ENCODE measurements at regions not wholly inside any gene's neighbourhood (a gene's known extent, or its start where the extent isn't known, plus 50 kb on each side); places are given as distances from the start of the nearest gene placed in this dataset.
"Not testable (repeated sequence)": the region's sequence is repeated elsewhere in the genome, so short reads cannot be mapped to it uniquely, and the experiment has no call there.

GRCh38 chr16:65365732-65366715 is 244.2 kb upstream of the CDH11 start:
- no peak overlapping the region for H3K27ac ChIP-seq
- no peak overlapping the region for H3K4me3 ChIP-seq
- no peaks in the 10 kb centered on the region for H3K4me1 ChIP-seq
- no peak for TF ChIP-seq Cebpa-rat (IDR thresholded peaks at IDR 0.05)
- H3K27me3 ChIP-seq, result no peaks in the 10 kb centered on the region
- H3K9me3 ChIP-seq (replicated peaks in 1 of 11), result peaks cover 6 to 24% (median 13%) of the 10 kb centered on the region in 11 experiments; a peak in 20 of 22 replicates
- H4K20me1 ChIP-seq, result no peaks in the 10 kb centered on the region
- no peak overlapping the region for H3K9ac ChIP-seq
- H3K36me3 ChIP-seq, result no peaks in the 10 kb centered on the region
- H3K4me2 ChIP-seq, result no peak overlapping the region

- not testable (repeated sequence) for H3K4me2 ChIP-seq, H3K4me1 ChIP-seq, H3K9ac ChIP-seq, H3K36me3 ChIP-seq, H3K27me3 ChIP-seq, H3K4me3 ChIP-seq, H3K27ac ChIP-seq, H4K20me1 ChIP-seq
- peaks cover 0 to 11% (median 4%) of the 10 kb centered on the region in 11 experiments; a peak in 8 of 22 replicates for H3K9me3 ChIP-seq (replicated peaks in 1 of 11)
These were observed 234.9 kb upstream of the CDH11 start for GRCh38 chr16:65356721-65357120.

- Histone ChIP-seq H4K20me1 (no peaks in the 10 kb centered on the region), H3K36me3 (no peaks in the 10 kb centered on the region), H3K4me2 (no peak overlapping the region), H3K9me3 (replicated peaks in 1 of 11) (peaks cover 0 to 11% (median 4%) of the 10 kb centered on the region in 11 experiments; a peak in 8 of 22 replicates), H3K27ac (no peak overlapping the region), H3K4me3 (no peak overlapping the region), H3K27me3 (no peaks in the 10 kb centered on the region), H3K9ac (no peak overlapping the region), H3K4me1 (no peaks in the 10 kb centered on the region)
- TF ChIP-seq Cebpa-rat (IDR thresholded peaks at IDR 0.05), result no peak
These were observed 233.8 kb upstream of the CDH11 start for GRCh38 chr16:65355706-65356105.

GRCh38 chr16:65353183-65353582 is 231.3 kb upstream of the CDH11 start:
- H3K4me1 ChIP-seq, result no peaks in the 10 kb centered on the region
- H4K20me1 ChIP-seq, result no peaks in the 10 kb centered on the region
- peaks cover 0 to 11% (median 4%) of the 10 kb centered on the region in 11 experiments; a peak in 8 of 22 replicates for H3K9me3 ChIP-seq (replicated peaks in 1 of 11)
- no peak overlapping the region for H3K9ac ChIP-seq
- no peaks in the 10 kb centered on the region for H3K36me3 ChIP-seq
- no peak for TF ChIP-seq Cebpa-rat (IDR thresholded peaks at IDR 0.05)
- H3K27me3 ChIP-seq, result no peaks in the 10 kb centered on the region
- no peak overlapping the region for H3K4me3 ChIP-seq
- H3K27ac ChIP-seq, result no peak overlapping the region
- H3K4me2 ChIP-seq, result no peak overlapping the region

GRCh38 chr16:65349626-65350025 is 227.8 kb upstream of the CDH11 start:
- Histone ChIP-seq H3K4me2 (no peak overlapping the region), H4K20me1 (no peaks in the 10 kb centered on the region), H3K9me3 (replicated peaks in 1 of 11) (no peaks in the 10 kb centered on the region), H3K36me3 (no peaks in the 10 kb centered on the region), H3K4me1 (no peaks in the 10 kb centered on the region), H3K27ac (no peak overlapping the region), H3K27me3 (no peaks in the 10 kb centered on the region), H3K4me3 (no peak overlapping the region), H3K9ac (no peak overlapping the region)
- no peak for TF ChIP-seq Cebpa-rat (IDR thresholded peaks at IDR 0.05)

- peaks cover 0 to 8% (median 0%) of the 10 kb centered on the region in 10 experiments; a peak in 7 of 20 replicates for H3K4me1 ChIP-seq
- no peaks in the 10 kb centered on the region for H3K36me3 ChIP-seq
- H3K4me2 ChIP-seq, result no peak overlapping the region
- H3K4me3 ChIP-seq, result no peak overlapping the region
- no peaks in the 10 kb centered on the region for H3K9me3 ChIP-seq (replicated peaks in 1 of 11)
- H3K27ac ChIP-seq, result no peak overlapping the region
- no peak for TF ChIP-seq Cebpa-rat (IDR thresholded peaks at IDR 0.05)
- no peaks in the 10 kb centered on the region for H3K27me3 ChIP-seq
- no peak overlapping the region for H3K9ac ChIP-seq
- no peaks in the 10 kb centered on the region for H4K20me1 ChIP-seq
These were observed 221.7 kb upstream of the CDH11 start for GRCh38 chr16:65343556-65343955.

- no peaks in the 10 kb centered on the region for H4K20me1 ChIP-seq
- H3K36me3 ChIP-seq, result no peaks in the 10 kb centered on the region
- no peak overlapping the region for H3K4me3 ChIP-seq
- no peak overlapping the region for H3K9ac ChIP-seq
- peaks cover 0 to 16% (median 3%) of the 10 kb centered on the region in 10 experiments; a peak in 7 of 20 replicates for H3K4me1 ChIP-seq
- no peaks in the 10 kb centered on the region for H3K9me3 ChIP-seq (replicated peaks in 1 of 11)
- no peaks in the 10 kb centered on the region for H3K27me3 ChIP-seq
- no peak overlapping the region for H3K27ac ChIP-seq
- peak overlapping the region in 5 of 11 experiments; percentile 3 to 46 (median 18); a peak in 6 of 22 replicates for H3K4me2 ChIP-seq
- no peak for TF ChIP-seq Cebpa-rat (IDR thresholded peaks at IDR 0.05)
These were observed 220.5 kb upstream of the CDH11 start for GRCh38 chr16:65342231-65342866.

GRCh38 chr16:65339062-65339461 is 217.2 kb upstream of the CDH11 start:
- H3K4me3 ChIP-seq, result no peak overlapping the region
- H4K20me1 ChIP-seq, result no peaks in the 10 kb centered on the region
- H3K36me3 ChIP-seq, result no peaks in the 10 kb centered on the region
- TF ChIP-seq Cebpa-rat (IDR thresholded peaks at IDR 0.05), result no peak
- H3K4me1 ChIP-seq, result peaks cover 0 to 18% (median 3%) of the 10 kb centered on the region in 10 experiments; a peak in 8 of 20 replicates
- H3K4me2 ChIP-seq, result no peak overlapping the region
- no peak overlapping the region for H3K27ac ChIP-seq
- no peak overlapping the region for H3K9ac ChIP-seq
- H3K27me3 ChIP-seq, result no peaks in the 10 kb centered on the region
- no peaks in the 10 kb centered on the region; a peak in 1 of 22 replicates for H3K9me3 ChIP-seq (replicated peaks in 1 of 11)

GRCh38 chr16:65336160-65336559 is 214.3 kb upstream of the CDH11 start:
- TF ChIP-seq Cebpa-rat (IDR thresholded peaks at IDR 0.05), result no peak
- peaks cover 0 to 14% (median 4%) of the 10 kb centered on the region in 10 experiments; a peak in 8 of 20 replicates for H3K4me1 ChIP-seq
- no peaks in the 10 kb centered on the region for H3K27me3 ChIP-seq
- H4K20me1 ChIP-seq, result no peaks in the 10 kb centered on the region
- no peaks in the 10 kb centered on the region for H3K36me3 ChIP-seq
- H3K9ac ChIP-seq, result no peak overlapping the region
- H3K27ac ChIP-seq, result no peak overlapping the region
- H3K4me2 ChIP-seq, result peak overlapping the region in 1 of 11 experiments; percentile 41; a peak in 1 of 22 replicates
- H3K9me3 ChIP-seq (replicated peaks in 1 of 11), result no peaks in the 10 kb centered on the region; a peak in 1 of 22 replicates
- H3K4me3 ChIP-seq, result no peak overlapping the region

Data from BLaER1 treated with 17β-estradiol and CSF1 and Interleukin-3, amounts not matched to agents 10 nM and 100 nM (cell line).